ENCODE measurements at regions not wholly inside any gene's neighbourhood (a gene's known extent, or its start where the extent isn't known, plus 50 kb on each side); places are given as distances from the start of the nearest gene placed in this dataset.

DNA sequence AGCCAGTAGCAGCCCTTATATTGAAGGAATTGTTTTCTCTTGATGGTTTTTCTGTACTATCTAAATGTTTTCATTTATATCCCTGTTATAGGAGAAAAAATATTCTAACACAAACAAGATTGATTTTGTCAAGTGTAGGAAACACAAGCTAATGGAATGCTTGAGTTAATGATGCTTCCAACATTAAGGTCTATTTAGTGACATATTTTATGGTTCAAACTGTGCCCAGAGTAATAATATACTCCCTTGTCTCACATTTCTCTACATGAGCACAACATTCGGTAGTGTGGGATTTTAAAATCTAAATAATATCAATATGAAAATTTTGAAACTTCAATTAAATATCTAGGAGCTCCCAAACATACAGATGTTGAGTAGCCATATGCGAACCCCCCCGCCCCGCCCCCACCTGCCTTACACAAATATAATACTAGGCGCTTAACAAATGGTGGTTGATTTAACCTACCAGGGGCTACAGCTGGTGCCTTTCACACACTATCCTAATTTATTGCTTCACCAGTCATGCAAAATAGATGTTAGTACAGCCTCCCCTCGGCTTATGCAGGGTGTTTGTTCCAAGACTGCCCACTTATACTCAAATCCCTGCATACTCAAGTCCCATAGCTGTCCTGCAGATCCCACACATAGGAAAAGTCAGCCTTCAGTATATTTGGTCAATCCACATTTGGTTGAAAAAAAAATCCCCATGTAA, 124.1 kb upstream of the ACO1 start:
- DNase-seq (ENCODE audit: low read depth in 2 of 2) = no peak

DNA sequence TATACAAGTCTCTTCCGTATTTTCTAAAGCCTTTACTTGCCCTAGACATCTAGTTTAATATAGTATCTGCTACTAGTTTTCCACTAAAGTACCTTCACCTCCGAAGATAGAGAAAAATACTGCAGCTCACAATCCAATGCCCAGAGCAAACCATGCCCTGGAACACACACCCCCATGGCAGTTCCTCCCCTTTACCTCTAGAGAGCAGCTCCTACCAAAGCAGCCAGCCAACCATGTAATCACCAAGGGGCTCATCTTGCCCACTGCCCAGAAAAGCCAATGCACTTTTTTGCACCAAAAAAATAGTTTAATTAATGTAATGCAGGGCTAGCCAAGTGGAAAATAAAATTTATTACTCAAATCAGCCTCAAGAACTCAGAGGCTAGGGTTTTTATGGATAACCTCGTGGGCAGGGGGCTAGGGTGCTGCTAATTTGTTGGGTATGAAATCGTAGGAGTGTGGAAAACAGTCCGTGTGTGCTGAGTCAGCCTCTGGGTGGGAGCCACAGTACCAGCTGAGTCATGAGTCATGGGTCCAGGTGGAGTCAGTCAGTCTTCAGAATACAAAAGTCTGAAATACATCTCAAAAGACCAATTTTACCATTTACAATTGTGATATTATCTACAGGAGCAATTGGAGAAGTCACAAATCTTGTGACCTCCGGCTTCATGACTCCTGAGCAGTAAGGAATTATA, 120.1 kb upstream of the ACO1 start:
- DNase-seq (ENCODE audit: low read depth in 2 of 2) = no peak

DNA sequence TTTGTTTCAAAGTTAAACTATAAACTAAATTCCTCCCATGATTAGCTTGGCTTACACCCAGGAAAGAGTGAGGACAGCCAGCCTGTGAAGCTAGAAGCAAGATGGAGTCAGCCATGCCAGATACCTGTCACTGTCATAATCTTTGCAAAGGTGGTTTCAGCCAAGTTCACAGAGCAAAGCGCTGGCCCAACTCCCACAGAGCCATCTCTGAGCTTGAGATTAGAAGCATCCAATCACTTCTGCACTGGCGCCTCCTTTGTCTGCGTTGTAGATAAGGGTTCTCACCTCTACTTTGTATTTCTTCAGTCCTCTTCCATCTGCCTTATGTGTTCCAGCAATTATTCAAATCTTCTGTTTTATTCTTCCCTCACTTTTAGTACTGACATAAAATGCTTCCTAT, 119.4 kb upstream of the ACO1 start:
- DNase-seq (ENCODE audit: low read depth in 2 of 2) = no peak

DNA sequence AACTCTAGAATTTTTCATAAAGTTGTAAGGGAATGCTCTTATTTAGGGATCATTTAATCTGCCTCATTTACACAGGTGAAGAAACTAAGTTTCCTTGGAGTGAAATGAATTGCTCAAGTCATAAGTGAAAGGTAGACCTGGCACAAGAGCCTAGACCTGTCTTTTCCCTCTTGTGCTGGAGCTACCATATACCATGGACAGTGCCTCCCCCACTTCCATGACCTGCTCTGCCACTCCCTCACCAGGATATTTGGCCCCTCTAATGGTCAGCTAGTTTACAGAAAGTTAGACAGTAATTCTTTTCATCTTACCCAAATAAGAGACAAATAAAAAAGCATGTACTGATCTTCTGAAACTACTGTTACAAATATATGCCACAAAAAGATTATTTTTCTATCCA, 105.5 kb upstream of the ACO1 start:
- DNase-seq (ENCODE audit: low read depth in 2 of 2) = no peak

DNA sequence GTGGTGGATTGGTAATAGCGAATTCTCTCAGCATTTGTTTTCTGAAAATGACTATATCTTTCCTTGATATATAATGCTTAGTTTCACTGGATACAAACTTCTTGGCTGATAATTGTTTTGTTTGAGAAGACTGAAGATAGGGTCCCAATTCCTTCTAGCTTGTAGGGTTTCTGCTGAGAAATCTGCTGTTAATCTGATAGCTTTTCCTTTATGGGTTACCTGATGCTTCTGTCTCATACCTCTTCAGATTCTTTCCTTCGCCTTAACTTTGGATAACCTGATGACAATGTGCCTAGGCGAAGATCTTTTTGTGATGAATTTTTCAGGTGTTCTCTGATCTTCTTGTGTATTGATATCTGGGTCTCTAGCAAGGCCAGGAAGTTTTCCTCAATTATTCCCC, 94.7 kb upstream of the ACO1 start:
- no peak for DNase-seq (ENCODE audit: low read depth in 2 of 2)

DNA sequence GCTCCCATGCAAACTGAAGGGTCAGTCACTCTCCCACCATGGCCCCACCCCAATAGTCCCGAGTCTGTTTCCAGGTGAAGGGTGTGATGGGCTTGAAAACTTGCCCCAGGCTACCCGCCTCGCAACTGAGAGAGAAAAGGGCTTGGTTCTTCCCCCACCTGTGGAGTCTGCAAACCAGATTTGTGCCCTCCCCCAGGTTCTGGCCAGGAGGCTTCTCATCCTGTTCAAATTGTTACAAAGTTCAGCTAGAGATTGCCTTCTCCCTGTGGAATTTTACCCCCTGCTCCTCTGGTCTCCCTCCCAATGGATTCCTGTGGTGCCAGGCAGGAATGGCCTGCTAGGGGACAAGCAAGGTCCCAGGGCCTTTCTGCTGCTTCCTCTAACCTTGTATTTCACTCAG, 93.1 kb upstream of the ACO1 start:
- no peak for DNase-seq (ENCODE audit: low read depth in 2 of 2)

DNA sequence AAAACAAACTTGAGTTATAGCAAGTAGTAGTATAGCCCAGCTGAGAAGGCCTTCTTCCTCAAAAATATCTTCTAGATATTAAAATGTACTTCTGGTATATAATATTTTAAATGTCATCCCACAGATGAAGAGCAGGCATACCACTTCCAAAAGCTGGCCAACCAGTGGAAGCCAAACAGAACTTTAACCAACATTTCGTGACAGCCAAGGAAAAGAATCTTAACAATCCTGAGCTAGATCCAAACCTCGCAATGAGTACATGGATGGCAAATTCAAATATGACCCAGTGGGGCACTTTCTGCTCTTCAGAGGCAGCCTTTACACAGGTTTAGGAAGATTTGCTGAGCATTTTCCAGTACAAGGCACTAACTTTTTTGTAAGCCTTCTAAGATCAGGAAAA, 91.8 kb upstream of the ACO1 start:
- DNase-seq (ENCODE audit: low read depth in 2 of 2) = no peak

DNA sequence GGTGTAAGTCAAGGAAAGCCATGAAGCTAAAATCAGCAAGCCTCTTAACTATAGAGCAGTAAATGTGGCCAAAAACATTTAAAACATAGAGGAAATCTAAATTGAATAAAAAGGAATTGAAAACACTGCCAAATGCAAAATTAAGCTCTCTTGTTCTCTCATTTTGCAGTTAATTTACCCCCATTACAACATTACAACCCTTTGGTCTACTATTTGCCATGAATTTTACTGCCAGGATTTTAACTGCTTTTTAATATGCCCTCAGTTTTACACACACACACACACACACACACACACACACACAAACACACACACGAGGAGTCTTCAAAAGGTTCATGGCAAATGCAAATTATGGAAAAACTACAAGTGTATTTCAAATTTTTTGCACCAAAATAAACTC, 91.4 kb upstream of the ACO1 start:
- no peak for DNase-seq (ENCODE audit: low read depth in 2 of 2)

DNA sequence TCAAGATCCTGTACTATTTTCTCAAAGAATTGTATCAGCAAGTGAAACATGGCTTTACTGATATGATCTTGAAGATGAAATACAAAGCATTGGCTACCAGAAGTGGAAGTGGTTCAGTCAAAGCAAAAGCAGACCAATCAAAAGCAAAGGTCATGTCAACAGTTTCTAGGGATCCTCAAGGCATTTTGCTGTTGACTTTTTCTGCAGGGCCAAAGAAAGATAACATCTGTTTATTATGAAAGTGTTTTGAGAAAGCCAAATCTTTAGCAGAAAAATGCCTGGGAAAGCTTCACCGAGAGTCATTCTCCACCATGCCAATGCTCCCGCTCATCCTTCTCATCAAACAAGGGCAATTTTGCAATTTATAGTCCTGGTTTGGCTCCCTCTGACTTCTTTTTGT, 90.3 kb upstream of the ACO1 start:
- no peak for DNase-seq (ENCODE audit: low read depth in 2 of 2)

DNA sequence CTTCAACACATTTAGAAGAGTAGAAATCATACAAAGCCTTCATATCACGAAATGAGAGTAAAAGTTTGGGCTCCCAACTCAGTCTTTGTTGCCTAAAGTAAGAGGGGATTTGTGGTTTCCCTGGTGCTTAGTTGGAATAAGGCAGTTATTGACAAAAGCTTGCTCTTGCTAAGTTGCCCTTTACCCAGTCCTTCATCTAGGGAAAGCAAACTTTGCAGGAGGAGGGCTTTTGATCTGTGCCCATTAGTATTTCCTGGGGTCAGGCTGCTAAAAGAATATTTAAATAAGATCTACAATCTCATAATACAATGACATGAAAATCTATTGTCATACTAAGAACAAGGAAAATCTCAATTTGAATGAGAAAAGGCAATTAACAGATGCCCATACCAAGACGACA, 84.1 kb upstream of the ACO1 start:
- DNase-seq (ENCODE audit: low read depth in 2 of 2) = no peak

DNA sequence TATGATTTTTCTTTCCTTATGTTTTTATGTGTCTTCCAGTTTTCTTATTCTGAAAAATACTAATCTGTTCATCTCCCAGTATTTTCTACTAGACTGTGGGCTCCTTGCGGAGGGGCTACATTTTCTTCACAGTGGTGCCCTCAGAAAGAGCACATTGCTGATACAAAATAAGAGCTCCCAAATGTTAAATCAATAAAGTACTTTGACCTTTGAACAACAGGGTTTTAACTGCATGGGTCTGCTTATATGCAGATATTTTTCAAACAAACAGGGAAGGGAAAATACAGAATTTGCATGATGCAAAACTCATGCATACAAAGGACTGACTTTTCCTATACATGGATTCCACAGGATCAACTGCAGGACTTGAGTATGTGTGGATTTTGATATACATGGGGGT, 79.9 kb upstream of the ACO1 start:
- no peak for DNase-seq (ENCODE audit: low read depth in 2 of 2)

DNA sequence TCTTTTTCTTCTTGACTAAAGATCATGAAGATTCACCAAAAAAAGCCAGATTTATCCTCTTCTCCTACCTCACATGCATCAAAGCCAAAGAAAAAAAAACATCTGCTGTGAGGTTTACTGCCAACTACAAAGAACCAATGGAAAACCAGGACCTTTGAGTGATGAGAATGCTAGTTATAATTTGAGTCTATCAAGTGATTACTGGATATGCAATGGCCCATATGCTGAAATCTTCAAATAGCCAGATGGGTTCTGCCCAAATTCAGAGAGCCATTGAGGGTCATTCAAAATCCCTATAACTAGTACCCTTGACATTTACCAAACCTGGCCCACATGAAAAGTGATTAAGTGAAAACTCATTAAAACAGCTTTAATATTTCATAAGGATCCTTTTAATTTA, 78.4 kb upstream of the ACO1 start:
- DNase-seq (ENCODE audit: low read depth in 2 of 2) = no peak

DNA sequence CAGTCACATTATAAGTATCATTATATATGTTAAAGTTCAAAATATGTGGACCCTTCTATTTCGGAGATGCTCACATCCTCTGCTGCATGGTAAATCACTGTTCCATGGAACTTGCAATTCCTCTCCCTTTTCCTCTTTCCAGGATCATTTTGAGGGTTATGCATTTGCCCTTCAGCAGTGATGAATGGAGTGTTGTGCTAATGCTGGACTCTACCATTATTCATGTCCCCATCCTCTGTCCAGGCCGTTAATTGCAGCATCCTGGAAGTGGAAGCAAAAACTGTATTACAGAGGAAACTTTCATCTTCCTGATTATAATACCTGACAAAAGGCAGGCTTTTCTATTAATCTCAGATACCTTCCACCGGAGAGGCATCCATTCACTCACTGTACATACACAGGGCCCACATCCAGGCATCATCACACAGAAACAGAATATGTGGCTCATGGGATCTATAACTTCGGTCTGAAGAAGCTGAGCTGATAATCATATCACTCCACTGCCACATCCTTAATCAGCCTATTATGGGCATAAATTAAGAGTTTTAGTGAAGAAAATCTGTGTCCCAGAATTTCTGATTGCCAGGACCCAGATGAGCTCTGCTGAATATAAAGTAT, 65.0 kb upstream of the ACO1 start:
- no peak for DNase-seq (ENCODE audit: low read depth in 2 of 2)

DNA sequence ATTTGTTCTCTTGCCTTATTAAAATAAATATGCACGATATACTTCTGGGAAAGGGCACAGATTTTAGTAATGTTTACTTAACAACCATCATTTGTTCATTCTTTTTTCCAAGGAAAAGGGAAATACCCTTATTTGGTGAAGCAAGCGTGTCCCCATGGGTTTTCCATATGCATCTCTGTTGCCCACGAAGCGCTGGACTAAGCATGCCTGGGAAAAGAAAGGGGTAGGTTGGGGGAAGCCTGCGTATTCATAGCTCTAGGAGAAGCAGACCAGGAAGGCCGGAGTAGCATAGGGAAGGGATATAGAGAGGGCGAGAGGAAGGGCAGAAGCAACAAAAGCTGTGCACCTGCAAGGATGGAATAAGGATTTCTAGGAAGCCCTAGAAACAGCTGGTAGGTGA, 61.8 kb upstream of the ACO1 start:
- DNase-seq (ENCODE audit: low read depth in 2 of 2) = no peak

DNA sequence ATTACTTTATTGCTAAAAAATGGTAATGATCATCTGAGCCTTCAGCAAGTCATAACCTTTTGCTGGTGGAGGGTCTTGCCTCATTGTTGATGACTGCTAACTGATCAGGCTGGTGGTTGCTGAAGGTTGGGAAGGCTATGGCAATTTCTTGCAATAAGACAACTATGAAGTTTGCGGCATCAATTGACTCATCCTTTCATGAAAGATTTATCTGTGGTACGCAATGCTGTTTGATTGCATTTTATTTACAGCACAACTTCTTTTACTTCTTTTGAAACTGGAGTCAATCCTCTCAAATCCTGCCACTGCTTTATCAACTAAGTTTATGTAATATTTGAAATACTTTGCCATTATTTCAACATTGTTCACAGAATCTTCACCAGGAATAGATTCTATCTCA, 58.3 kb upstream of the ACO1 start:
- no peak for DNase-seq (ENCODE audit: low read depth in 2 of 2)

DNA sequence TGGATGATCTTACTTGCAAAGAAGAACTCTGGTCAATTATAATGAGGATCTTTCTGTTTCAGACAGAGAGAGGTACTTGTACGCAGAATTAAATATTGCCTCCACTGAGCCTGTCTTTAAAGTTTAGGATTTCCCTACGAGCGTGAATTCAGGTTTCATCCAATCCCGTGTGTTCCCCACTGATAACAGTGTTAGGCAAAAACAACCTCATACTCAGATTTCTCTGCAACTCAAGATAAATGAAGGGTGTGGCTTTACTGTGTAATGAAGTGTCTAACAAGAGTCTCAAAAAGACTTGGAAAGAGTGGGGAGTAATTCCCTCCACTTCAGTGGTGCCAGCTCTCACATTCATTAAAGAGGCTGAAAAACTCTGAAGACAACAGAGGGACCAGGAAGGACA, 53.2 kb upstream of the ACO1 start:
- DNase-seq (ENCODE audit: low read depth in 2 of 2) = no peak

DNA sequence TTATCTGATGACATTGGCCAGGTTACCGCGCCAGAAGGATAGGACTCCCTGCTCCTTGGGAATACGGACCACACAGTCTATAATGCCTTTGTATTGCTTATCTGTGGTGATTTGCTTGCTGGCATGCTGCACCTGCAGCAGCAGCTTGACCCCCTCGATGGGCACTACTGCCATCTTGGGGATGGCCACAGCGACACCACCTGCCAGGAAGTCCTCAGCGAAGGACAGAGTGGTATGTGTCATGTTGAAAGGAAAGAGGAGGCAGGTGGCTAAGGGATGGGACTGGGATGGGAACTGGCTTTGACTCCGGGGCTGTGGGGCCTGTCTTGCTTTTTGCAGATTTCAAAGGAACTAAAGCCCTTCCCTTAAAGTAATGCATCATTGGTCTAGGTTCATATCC, 50.3 kb upstream of the ACO1 start:
- DNase-seq (ENCODE audit: low read depth in 2 of 2) = no peak

Data from stimulated activated CD4-positive, alpha-beta T cell treated with anti-CD3 and anti-CD28 coated beads, Interleukin-12 subunit alpha, Interleukin-12 subunit beta, amount 100 ng/mL, for 24 hours (primary cell).